Hypothalamus (tissue), 51 donors: ENCODE measurements at regions not wholly inside any gene's neighbourhood (a gene's known extent, or its start where the extent isn't known, plus 50 kb on each side); places are given as distances from the start of the nearest gene placed in this dataset.

Source experiments
- DNase-seq, 51 donors: peaks; one replicate each; lab custom pipeline; 2025; lab: John Stamatoyannopoulos, UW

DNA sequence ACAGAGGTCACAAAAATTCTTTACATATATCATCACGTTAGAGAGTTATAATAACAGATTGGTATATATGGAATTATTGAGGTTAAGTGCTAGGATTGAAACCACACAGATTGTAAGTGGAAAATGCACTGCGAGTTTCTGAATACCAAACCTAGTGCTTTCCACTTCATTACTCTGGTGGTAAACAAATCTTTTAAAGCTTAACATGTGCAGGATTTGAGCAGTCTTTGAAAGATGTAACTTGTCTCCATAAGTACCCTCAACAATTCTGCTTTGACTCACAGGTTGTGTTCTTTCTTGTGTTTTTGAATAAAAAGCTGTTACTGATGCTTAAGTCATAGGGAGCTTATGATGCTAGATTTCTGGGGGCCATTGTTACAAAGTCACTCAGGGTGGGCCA is 314.7 kb upstream of the DACH1 start:
- no peak for DNase-seq

DNA sequence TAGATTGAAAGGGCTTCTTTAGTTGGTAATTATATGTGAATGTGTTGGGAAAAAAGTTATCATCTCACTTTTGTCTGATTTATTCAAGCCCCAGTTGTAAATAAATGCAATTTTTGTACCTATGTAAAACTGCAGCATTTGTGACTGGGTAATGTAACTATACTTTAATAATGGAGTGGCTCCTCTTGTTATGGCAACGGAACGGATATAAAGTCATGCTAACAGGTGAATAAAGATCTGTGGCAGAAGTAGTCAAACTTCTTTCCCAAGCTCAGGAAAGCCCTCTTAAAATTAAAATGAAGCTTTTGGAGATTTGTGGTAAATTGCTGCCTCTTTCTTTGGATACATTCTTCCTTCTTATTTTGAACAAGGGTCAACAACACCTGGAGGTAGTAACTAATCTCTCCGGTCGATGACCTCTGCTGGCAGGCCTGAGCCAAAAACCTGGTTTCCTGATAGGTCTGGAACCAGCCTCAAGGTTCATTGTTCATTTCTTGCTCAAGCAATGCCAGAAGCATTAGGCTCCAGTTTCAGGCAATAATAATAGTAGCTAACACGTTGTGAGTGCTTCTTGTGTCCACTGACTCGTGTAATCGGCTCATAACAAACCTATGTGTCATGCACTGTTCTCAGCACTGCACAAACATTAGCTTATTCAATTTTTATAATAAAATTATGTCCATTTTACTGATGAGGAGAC is 313.4 kb upstream of the DACH1 start:
- no peak for DNase-seq

DNA sequence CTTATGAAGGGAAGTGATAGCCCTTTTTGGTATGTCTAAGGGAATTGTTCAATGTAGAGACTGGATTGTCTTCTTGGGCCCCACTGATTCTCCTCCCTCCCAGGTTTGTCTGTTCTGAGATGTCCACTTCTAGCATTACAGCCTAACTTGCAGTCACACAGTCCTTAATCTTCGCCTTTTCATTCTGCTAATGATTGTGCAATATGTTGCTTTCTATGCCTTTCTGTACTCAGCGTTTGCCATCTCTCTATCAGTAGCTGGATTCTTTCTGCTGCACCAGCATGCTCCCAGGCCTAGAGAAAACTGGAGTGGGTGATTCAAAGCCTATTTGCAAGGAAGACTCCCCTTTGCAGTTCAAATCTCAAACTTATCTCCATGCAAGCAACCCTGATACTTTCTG is 307.5 kb upstream of the DACH1 start:
- no peak for DNase-seq

DNA sequence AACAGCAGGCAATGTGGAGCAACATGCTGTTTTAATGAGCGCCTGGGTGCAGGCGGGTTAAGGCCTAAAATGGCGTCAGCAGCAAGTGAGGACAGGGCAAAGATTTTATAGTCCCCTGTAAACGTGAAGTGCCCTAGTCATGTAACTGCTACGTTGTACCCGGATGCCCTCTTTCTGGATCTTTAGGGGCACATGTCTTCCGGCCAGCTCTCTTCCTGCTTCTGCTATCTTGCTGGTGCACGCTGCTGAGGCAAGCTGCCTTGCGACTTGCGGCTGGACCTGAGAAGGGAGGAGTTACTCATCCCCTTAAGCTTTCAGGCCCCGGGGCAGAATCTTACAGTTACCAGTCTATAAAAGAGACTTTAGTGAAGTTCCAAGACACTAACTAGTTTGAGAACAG is 303.6 kb upstream of the DACH1 start:
- no peak for DNase-seq

DNA sequence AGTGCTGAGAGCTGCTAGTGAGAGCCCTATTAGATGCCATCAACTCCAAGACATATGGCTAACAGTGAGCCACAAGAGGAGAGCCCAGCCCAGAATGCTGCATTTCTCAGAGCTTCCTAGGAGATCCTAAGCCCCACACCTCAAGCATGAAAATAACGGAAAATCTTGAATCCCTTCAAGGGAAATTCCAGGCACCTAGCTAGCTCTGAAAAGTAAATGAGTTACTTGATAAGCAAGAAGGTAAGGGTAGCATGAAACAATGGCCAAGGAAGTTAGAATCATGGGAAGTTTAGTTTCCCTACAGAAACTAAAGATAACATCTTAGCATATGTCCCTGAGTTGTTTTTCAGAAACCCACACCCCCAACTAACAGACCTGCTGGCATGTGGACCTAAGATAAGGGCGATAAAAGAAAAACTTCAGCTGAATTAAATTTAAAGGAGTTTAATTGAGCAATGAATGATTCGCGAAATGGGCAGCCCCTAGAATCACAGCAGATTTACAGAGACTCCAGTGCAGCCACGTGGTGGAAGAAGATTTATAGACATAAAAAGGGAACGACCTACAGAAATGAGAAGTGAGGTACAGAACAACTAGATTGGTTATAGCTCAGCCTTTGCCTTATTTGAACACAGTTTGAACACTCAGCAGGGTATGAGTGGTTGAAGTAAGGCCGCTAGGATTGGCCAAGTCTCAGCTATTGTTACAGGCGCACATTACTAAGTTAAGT is 301.3 kb upstream of the DACH1 start:
- DNase-seq = no peak

DNA sequence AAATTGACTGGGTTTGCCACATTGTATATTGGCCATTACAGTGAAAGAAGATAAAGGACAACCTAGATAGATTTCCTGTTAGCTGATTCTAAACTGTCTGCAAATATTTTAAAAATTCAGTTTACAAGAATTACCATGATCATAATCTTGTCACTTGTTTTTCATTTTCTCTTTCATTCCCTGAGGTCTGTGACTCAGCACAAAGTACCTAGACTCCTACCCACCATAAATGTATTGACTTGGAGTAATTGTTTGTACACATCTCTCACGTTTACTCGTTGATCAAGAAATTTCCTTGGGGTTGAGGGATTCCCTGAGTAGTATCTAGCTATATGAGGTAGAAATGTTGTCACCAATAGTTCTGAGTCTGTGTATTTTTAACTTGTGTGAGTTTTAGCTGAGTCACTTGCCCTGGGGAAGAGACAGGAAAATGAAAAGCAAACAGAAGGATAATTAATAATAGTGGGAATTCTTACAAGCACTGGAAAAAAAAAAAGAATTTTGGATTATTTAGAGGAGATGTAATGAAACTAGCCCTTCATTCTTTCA is 299.2 kb upstream of the DACH1 start:
- no peak for DNase-seq

DNA sequence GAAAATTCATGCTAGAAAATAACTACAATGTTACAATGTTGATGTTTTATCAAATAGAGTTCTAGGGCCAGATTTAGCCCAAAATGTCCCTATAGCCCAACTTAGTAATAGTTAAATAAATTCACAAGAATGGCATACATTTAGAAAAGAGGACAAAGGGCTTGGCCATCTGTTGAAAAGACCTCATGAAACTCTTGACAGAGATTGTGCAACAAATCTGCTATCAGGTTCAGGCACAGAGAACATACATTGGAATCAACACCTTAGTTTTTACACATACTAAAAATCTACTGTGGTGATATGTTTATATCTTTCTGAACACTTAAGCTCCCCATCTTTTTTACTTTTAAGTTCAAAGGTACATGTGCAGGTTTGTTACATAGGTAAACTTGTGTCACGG is 298.3 kb upstream of the DACH1 start:
- no peak for DNase-seq

DNA sequence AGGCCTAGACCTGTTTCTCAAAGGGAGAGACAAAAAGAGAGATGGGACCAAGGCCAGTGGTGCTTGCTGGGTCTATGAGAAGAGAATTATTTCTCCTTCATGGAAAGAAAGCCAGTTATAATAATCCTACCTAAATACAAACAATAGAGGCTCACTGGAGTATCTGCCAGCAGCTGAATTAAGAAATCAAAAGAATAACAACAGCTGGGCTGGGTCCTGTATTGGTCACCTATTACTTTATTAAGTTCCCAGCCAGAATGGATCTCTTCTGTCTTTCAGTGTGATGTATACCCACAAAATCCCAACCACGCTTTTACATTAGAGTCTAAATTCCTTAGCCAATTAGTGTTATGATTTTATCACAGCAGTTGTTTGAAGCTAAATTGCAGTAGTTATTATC is 297.8 kb upstream of the DACH1 start:
- no peak for DNase-seq

DNA sequence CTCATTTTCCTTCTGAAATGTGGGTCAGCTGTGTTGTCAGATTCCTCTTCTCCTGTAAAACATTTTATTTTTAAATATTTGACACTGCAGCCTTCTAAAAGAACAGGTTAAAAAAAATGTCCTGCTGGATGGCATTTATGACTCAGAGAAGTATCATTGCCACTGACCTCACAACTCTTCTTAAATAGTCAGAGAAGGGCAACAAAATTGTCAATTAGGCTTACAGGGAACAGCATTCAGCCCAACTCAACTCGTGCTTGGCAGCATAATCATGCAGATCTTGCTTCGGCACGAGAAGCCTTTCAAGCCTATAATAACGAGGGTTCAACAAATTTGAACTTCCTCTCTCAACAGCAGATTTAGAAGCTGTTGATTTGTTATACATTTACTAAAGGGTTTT is 296.7 kb upstream of the DACH1 start:
- no peak for DNase-seq

DNA sequence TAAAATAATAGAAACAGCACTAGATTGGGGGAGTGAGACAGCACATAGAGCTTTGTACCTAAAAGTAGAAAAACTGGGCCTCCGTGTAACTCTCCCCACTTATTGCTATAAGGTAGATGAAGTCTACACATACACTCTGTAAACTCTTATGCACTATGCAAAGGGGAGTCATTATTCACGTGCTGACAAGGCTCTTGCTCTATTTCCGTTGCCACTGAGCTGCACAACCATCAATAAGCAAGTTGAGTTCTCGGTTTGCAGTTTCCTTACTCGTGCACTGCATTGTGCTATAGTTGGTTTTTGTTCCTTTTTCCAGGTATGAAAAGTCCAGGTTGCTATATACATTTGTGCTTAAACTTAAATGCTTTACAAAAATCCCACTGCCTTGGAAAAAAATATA is 294.0 kb upstream of the DACH1 start:
- DNase-seq = no peak

DNA sequence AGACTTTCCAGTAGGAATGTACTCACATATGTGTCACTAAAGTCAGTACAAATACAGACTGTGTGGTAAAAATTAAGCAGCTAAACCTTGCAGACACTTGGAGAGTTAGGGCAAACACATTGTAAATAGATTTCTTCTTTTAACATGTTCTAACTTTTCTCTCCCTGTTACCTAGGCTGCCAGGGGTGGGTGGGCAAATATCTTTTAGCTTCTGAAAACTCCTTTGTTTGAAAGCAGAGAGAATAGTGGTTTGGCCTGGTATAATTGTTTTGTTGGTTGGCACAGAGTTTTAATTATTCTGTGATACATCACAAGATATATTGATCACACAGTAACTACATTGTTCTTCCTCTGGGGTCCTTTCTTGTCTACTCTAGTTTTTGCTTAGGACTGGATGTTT is 289.8 kb upstream of the DACH1 start:
- peak in 1 of 51 donors; percentile 8 for DNase-seq

DNA sequence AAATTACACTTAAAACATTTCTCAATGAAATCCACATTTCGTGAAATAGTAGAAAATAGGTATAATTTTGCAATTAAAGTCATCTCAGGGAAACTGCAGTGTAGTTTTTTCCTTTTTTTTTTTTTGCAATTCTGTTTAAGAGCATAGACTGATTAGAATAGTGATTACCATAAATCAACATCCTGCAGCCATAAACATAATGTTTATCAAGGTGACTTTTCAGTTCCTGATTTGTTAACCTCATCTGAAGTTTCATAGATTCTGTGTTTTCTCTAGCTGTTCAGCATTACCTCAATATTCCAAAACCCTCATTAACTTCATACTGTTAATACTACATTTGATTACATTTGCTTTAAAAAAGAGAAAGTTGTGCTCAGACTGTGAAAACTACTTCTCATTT is 286.3 kb upstream of the DACH1 start:
- DNase-seq = no peak

DNA sequence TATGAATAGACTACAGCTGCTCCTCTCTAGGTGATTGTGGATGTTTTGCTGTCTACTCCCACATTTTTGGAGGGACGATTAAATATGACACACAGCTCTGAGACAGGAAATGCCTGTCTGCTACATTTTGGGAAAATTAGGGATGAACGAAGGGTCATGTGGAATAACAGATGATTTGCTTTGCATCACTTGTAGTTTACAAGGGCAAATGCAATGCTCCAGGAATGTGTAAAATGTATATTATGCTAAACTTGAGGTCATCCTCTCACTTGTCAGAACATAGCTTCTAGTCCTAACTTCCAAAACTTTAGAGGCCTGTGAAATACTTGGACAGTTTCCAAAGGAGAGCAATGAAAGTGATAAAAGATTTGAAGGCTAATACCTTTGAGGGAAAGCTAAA is 284.2 kb upstream of the DACH1 start:
- no peak for DNase-seq

DNA sequence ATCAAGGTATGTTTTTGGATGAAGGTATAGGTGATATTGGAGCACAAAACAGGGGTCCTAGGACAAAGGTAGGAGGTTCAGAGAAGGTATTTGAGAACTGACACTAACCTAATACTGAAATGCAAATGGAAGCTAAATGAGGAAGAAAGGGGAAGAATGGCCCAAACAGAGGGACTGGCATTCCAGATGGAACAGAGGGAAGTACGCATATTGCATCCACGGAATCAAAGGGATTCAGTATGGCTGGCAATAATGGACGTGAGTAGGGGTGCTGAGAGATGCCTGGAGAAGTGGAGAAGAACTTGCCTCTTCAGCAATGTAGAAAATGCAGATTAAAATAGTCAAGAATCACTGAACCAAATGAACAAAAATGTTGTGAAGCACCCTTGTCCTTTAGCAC is 283.5 kb upstream of the DACH1 start:
- DNase-seq = no peak

DNA sequence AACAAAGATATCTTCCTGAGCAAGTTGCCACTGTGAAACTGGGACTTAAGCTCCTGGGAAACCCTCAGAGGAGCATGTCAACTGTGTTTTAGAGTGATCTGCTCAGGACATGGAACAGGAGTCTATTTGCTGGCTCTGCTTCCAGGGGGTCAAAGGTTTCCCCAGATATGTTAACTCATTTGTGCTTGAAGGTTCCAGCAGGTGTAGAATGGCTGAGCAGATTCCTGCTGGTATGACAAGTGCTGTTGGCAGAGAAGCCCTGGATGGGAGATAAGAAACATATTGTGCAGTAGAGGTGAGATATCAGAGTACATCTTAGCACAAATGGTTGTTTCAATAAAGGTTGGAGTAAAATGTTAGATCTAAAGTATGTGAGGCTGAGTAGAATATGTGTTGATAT is 282.7 kb upstream of the DACH1 start:
- no peak for DNase-seq

DNA sequence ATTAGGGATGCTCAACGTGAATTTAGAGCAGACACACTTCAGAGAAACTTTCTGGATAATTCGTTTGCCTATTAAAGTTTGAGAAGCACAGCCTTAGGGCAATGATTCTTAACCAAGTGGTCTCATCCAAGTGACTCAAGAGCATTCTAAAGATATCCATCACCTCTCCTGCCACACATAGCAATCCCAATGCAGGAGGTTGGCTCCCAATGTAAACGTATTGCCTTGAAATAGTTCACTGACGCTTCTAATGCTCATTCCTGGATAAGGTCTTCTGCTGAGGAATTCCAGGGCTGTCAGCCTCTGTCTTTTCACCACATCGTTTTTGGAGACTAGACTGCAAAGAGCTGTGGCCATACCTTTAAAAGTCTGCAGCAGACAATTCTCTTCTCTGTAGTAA is 279.8 kb upstream of the DACH1 start:
- DNase-seq = no peak

DNA sequence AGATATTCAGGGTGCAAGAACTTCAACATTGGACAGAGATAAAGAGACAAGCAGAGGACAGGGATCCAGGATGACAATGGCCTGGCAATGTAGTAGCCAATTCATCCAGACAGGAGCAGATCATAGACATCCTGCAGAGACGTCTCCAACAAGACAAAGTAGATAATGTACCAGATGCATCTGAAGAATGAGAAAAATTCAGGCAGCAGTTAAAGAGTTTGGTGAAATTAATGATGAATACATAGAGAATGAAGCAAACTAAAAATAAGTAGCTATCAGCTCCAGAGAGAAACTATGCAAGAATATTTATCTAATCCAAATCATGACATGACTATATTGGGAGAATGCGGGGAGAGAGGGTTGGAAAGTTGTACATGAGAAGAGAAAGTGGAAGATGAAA is 278.4 kb upstream of the DACH1 start:
- DNase-seq = no peak

DNA sequence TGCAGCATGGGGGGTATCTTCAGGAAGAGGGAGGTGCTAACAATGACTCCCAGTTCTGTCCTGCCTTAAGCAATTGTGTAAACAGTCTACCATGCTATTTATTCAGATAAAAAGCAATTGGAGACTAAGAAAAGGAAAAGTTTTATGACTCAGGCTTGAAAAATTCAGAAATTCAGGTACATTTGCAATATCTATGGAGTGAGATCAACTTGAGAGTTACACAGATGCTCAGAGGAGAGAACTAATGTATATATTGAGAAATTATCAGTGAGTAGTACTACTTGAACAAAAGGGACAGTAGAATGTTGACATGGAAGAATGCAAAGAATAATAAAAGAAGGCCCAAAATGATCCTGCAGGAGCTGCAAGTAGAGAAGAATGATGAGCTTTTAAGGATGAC is 277.6 kb upstream of the DACH1 start:
- no peak for DNase-seq

DNA sequence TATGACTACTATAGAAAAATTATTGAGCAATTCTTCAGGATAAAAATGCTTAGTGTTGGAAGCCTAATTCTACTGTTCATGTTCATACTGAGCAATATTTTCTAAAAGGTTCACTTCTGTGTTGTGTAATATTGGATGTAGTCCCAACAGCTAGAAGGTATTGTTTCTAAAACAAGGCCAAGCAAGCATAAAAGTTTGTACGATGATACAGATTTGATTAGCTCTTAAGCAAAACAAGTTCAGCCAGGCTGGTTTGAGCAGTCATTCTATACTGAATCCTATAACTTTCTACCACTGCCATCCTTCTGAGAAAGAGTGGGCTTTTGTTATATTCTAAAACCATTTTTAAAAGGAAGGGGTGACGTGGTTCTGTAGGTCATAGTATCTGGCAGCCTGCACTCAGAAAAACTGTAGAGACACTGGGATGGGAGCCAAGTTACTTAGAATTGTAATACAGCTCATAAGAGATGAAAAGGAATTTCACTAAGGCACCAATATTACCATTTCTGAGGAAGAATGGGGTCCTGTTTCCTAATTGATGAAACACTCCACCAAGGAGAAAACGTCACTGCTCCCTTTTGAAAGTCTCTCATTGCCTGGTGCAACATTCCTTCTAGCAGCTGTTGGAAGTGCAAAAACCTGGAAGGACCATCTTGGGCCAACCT is 275.0 kb upstream of the DACH1 start:
- DNase-seq = peak in 2 of 51 donors; percentile 23 to 37

DNA sequence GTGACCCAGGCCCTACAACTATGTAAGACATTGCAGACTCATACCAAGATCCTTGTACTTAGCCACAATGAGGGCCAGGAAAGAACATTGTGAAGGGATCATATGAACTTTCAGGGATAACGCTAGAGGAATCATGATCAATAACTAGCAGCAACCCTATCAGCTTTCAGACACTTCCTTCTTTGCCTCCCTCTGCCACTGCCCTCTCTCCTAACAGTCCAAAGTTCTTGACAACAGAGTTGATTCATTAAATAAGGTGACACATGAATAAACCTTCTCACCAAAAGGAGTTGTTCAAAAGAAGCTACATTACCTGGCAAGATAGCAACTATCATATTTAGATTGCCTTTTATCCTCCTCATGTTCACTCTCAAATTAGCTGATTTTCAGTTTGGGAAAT is 272.2 kb upstream of the DACH1 start:
- no peak for DNase-seq

DNA sequence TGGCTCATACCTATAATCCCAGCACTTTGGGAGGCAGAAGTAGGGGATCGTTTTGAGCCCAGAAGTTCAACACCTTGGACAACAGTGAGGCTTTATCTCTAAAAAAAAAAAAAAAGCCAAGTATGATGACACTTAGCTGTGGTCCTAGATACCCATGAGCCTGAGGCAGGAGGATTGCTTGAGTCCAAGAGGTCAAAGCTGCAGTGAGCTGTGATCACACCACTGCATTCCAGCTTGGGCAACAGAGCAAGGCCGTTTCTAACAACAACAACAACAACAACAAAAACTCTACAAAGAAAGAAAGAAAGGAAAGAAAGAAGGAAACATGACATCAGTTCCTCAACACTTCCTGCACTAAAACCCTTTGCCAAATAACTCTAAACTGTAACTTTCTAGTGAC is 265.1 kb upstream of the DACH1 start:
- no peak for DNase-seq

DNA sequence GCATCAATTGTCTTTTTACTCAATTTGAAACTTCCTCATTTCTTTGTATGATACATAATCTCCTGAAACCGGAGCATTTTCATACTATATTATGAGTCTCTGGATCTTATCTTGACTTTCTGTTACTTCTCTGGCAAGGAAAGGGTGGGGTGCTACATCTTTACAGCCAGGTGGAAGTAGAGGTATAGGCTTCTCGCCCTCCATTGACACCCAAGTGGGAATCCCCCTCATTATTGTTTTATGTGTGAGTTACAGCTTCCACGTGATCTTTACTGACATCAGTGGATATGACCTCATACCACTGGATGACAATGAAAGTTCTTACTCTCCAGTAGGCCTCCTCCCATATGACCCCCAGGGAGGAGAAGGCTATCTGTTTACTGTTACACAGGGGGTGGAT is 262.1 kb upstream of the DACH1 start:
- DNase-seq = no peak
